HPDE6-E6E7 (cell line): ENCODE measurements at regions not wholly inside any gene's neighbourhood (a gene's known extent, or its start where the extent isn't known, plus 50 kb on each side); places are given as distances from the start of the nearest gene placed in this dataset.

ENCODE experiments used
- DNase-seq: peaks from one replicate; pipeline ENCODE4 v3.0.0; 2011; ENCODE audit warnings: missing footprints; ENCODE audit errors: extremely low spot score

GRCh38 chr14:61108496-61109141 is 127.6 kb downstream of the SLC38A6 start:
- DNase-seq, result no peak

- no peak for DNase-seq
Observed at GRCh38 chr14:61107869-61108493, 126.9 kb downstream of the SLC38A6 start.

GRCh38 chr14:61106959-61107641 is 126.1 kb downstream of the SLC38A6 start:
- no peak for DNase-seq

GRCh38 chr14:61106271-61106958 is 125.4 kb downstream of the SLC38A6 start:
- DNase-seq, result no peak

- DNase-seq, result no peak
Observed at GRCh38 chr14:61104358-61104757, 123.3 kb downstream of the SLC38A6 start.

GRCh38 chr14:61103541-61104339 is 122.7 kb downstream of the SLC38A6 start:
- DNase-seq, result peak; percentile 94

GRCh38 chr14:61102549-61103466 is 121.8 kb downstream of the SLC38A6 start:
- DNase-seq, result no peak
